ENCODE measurements at regions not wholly inside any gene's neighbourhood (a gene's known extent, or its start where the extent isn't known, plus 50 kb on each side); places are given as distances from the start of the nearest gene placed in this dataset.

DNA sequence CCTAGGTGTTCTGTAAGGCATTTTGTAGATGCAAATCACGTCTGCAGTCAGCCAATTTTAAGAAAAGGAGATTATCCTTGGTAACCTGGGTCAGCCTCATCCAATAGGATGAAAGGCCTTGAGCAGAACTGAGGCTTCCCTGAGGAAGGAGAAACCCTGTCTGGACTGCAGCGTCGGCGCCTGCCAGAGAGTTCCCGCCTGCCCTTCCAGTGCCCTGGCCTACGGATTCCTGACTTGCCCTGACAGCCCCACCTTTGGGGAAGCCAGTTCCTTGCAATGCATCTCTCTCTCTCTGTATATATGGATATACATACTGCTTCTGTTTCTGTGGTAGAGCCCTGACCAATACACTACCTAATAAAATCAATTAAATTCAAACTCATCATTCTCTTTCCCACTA lies 66.2 kb upstream of the RUFY1 start (continued):
- TF ChIP-seq, protein P1, sequence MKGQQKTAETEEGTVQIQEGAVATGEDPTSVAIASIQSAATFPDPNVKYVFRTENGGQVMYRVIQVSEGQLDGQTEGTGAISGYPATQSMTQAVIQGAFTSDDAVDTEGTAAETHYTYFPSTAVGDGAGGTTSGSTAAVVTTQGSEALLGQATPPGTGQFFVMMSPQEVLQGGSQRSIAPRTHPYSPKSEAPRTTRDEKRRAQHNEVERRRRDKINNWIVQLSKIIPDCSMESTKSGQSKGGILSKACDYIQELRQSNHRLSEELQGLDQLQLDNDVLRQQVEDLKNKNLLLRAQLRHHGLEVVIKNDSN (IDR thresholded peaks at IDR 0.05; ENCODE audit: borderline replicate concordance, extremely low read length, insufficient read depth, low read depth, low read length), result no peak
- no peak for TF ChIP-seq RUNX3 (IDR thresholded peaks at IDR 0.05; ENCODE audit: low read length)

DNA sequence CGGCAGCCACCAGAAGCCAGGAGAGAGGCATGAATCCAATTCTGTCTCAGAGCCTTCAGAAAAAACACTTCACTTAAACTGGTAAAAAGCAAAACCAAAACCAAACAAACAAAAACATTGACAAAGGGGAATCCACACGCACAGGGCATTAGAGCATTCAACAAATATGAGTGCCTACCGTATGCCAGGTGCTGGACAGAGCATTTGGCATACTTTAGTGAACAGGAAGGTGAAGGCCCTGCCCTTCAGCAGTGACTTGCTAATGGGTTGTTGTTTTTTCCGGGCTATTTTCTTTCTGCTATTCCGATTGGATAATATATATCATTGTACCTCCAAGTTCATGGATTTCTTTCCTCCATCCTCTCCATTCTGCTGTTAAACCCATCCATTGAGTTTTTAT lies 71.7 kb upstream of the RUFY1 start:
- no peak overlapping the region for H3K4me3 ChIP-seq
- no peaks in the 10 kb centered on the region for H3K79me2 ChIP-seq (ENCODE audit: control insufficient read depth, insufficient read depth, low read length)
- SMC1A ChIA-PET (ENCODE audit: uncharacterized antibody, unreplicated experiment), result no interaction called here
- BruUV-seq (replicated peaks), result no TSS peak
- in situ Hi-C loops (cut with MboI), result no loop called here
- H2AFZ ChIP-seq (ENCODE audit: control insufficient read depth, low read depth, low read length), result no peak overlapping the region
- FAIRE-seq (no peak), DNase-seq (ENCODE audit: low read depth, low spot score) (no peak), ATAC-seq (no peak)
- H3K4me2 ChIP-seq (ENCODE audit: control insufficient read depth, insufficient read depth), result no peak overlapping the region
- WGBS (ENCODE audit: insufficient coverage, insufficient replicate concordance, low lambda C conversion rate, missing lambda C conversion rate), result 72% methylated on average over 5 of the region's 5 CpGs
- no peaks in the 10 kb centered on the region for H3K4me1 ChIP-seq (ENCODE audit: control insufficient read depth, insufficient read depth, low read length)
- RAD21 ChIA-PET (ENCODE audit: unreplicated experiment), result no interaction called here
- no peak overlapping the region for H3K9ac ChIP-seq (ENCODE audit: control insufficient read depth, insufficient read depth, low read length)
- intact Hi-C loops (cut with micrococcal nuclease; ENCODE audit: unreplicated experiment), result no loop called here
- H3K27me3 ChIP-seq (replicated peaks in 1 of 2; ENCODE audit: control insufficient read depth in 2 of 2, insufficient read depth in 2 of 2, low read length in 1 of 2), result no peaks in the 10 kb centered on the region
- CTCF ChIA-PET, result no interaction called here
- H4K20me1 ChIP-seq (ENCODE audit: control insufficient read depth, insufficient read depth), result no peaks in the 10 kb centered on the region
- H3K9me3 ChIP-seq (replicated peaks; ENCODE audit: control insufficient read depth, insufficient read depth, low read length), result no peaks in the 10 kb centered on the region
- H3K36me3 ChIP-seq (ENCODE audit: control insufficient read depth in 2 of 2, insufficient read depth in 2 of 2, low read length in 1 of 2), result no peaks in the 10 kb centered on the region
- no peak overlapping the region for H3K27ac ChIP-seq (ENCODE audit: control insufficient read depth, insufficient read depth)
- POLR2A ChIA-PET, result no interaction called here
- TF ChIP-seq EZH2 (IDR thresholded peaks at IDR 0.05; ENCODE audit: borderline replicate concordance, control insufficient read depth, low read depth, low read length) (no peak), GABPA (IDR thresholded peaks at IDR 0.05; ENCODE audit: low read depth) (no peak), MXI1 (IDR thresholded peaks at IDR 0.05; ENCODE audit: low read depth, low read length) (no peak), TBL1XR1 (IDR thresholded peaks at IDR 0.05; ENCODE audit: low read depth, low read length) (no peak), ZNF207 (IDR thresholded peaks at IDR 0.05; ENCODE audit: borderline replicate concordance) (no peak), POU2F2 (IDR thresholded peaks at IDR 0.05; ENCODE audit: borderline replicate concordance, low read depth, low read length) (no peak), ASH2L (IDR thresholded peaks at IDR 0.05; ENCODE audit: borderline replicate concordance, low read depth) (no peak), JUNB (IDR thresholded peaks at IDR 0.05) (no peak), MTA3 (IDR thresholded peaks at IDR 0.05; ENCODE audit: borderline replicate concordance, low read length) (no peak), CREB1 (IDR thresholded peaks at IDR 0.05; ENCODE audit: low read depth) (no peak), RAD21 (IDR thresholded peaks at IDR 0.05; ENCODE audit: insufficient read depth, low read depth, low read length) (no peak), HDAC2 (IDR thresholded peaks at IDR 0.05) (no peak), NRF1 (conservative IDR thresholded peaks at IDR 0.05; ENCODE audit: low read depth, low read length) (no peak), ZNF274 (IDR thresholded peaks at IDR 0.05; ENCODE audit: insufficient read depth, insufficient read length) (no peak)
- TF ChIP-seq, protein P2, sequence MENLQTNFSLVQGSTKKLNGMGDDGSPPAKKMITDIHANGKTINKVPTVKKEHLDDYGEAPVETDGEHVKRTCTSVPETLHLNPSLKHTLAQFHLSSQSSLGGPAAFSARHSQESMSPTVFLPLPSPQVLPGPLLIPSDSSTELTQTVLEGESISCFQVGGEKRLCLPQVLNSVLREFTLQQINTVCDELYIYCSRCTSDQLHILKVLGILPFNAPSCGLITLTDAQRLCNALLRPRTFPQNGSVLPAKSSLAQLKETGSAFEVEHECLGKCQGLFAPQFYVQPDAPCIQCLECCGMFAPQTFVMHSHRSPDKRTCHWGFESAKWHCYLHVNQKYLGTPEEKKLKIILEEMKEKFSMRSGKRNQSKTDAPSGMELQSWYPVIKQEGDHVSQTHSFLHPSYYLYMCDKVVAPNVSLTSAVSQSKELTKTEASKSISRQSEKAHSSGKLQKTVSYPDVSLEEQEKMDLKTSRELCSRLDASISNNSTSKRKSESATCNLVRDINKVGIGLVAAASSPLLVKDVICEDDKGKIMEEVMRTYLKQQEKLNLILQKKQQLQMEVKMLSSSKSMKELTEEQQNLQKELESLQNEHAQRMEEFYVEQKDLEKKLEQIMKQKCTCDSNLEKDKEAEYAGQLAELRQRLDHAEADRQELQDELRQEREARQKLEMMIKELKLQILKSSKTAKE (IDR thresholded peaks at IDR 0.05; ENCODE audit: low read depth, poor library complexity, severe bottlenecking), result no peak
- TF ChIP-seq, protein P3, sequence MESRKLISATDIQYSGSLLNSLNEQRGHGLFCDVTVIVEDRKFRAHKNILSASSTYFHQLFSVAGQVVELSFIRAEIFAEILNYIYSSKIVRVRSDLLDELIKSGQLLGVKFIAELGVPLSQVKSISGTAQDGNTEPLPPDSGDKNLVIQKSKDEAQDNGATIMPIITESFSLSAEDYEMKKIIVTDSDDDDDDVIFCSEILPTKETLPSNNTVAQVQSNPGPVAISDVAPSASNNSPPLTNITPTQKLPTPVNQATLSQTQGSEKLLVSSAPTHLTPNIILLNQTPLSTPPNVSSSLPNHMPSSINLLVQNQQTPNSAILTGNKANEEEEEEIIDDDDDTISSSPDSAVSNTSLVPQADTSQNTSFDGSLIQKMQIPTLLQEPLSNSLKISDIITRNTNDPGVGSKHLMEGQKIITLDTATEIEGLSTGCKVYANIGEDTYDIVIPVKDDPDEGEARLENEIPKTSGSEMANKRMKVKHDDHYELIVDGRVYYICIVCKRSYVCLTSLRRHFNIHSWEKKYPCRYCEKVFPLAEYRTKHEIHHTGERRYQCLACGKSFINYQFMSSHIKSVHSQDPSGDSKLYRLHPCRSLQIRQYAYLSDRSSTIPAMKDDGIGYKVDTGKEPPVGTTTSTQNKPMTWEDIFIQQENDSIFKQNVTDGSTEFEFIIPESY (IDR thresholded peaks at IDR 0.05), result no peak
- TF ChIP-seq, protein P4, sequence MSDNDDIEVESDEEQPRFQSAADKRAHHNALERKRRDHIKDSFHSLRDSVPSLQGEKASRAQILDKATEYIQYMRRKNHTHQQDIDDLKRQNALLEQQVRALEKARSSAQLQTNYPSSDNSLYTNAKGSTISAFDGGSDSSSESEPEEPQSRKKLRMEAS (IDR thresholded peaks at IDR 0.05; ENCODE audit: low read depth, low read length), result no peak
- TF ChIP-seq, protein P5, sequence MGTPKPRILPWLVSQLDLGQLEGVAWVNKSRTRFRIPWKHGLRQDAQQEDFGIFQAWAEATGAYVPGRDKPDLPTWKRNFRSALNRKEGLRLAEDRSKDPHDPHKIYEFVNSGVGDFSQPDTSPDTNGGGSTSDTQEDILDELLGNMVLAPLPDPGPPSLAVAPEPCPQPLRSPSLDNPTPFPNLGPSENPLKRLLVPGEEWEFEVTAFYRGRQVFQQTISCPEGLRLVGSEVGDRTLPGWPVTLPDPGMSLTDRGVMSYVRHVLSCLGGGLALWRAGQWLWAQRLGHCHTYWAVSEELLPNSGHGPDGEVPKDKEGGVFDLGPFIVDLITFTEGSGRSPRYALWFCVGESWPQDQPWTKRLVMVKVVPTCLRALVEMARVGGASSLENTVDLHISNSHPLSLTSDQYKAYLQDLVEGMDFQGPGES (IDR thresholded peaks at IDR 0.05), result no peak
